GM12873 (cell line): ENCODE measurements at regions not wholly inside any gene's neighbourhood (a gene's known extent, or its start where the extent isn't known, plus 50 kb on each side); places are given as distances from the start of the nearest gene placed in this dataset.

Source experiments
- TF ChIP-seq, protein P1 (sequence below): IDR thresholded peaks from 2 replicates; pipeline ENCODE4 v1.5.1; 2012; ENCODE audit warnings: low read depth, mild to moderate bottlenecking, moderate library complexity, low read length, control low read depth; ENCODE audit not compliant: insufficient read depth; ENCODE audit errors: missing control alignments

DNA sequence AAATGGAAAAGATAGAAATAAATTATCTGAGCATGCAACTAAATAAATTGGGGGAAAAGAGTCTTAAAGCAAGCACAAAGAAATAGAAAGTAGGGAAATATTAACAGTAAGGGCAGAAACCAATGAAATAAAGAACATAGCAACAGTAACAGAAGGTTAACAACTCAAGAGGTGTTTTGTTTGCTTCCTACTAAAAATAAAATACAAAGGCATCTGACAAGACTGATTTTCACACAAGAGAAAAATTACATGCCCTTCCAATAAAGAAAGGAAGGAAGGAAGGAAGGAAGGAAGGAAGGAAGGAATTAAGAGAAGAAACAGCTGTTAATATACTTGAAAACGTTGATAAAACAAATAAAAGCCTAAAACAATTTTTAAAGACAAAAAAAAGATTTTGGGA lies 240.2 kb downstream of the SEC16B start:
- TF ChIP-seq, protein P1, sequence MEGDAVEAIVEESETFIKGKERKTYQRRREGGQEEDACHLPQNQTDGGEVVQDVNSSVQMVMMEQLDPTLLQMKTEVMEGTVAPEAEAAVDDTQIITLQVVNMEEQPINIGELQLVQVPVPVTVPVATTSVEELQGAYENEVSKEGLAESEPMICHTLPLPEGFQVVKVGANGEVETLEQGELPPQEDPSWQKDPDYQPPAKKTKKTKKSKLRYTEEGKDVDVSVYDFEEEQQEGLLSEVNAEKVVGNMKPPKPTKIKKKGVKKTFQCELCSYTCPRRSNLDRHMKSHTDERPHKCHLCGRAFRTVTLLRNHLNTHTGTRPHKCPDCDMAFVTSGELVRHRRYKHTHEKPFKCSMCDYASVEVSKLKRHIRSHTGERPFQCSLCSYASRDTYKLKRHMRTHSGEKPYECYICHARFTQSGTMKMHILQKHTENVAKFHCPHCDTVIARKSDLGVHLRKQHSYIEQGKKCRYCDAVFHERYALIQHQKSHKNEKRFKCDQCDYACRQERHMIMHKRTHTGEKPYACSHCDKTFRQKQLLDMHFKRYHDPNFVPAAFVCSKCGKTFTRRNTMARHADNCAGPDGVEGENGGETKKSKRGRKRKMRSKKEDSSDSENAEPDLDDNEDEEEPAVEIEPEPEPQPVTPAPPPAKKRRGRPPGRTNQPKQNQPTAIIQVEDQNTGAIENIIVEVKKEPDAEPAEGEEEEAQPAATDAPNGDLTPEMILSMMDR: no peak

DNA sequence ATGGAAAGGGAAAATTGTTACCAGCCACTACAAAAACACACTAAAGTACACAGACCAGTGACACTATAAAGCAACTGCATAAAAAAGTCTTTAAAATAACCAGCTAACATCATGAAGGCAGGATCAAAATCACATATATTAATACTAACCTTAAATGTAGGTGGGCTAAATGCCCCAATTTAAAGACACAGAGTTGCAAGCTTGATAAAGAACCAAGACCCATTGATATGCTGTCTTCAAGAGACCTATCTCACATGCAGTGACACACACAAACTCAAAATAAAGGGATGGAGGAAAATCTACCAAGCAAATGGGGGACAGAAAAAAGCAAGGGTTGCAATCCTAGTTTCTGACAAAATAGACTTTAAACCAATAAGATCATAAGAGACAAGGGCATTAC lies 246.3 kb downstream of the SEC16B start:
- TF ChIP-seq, protein P1: no peak

DNA sequence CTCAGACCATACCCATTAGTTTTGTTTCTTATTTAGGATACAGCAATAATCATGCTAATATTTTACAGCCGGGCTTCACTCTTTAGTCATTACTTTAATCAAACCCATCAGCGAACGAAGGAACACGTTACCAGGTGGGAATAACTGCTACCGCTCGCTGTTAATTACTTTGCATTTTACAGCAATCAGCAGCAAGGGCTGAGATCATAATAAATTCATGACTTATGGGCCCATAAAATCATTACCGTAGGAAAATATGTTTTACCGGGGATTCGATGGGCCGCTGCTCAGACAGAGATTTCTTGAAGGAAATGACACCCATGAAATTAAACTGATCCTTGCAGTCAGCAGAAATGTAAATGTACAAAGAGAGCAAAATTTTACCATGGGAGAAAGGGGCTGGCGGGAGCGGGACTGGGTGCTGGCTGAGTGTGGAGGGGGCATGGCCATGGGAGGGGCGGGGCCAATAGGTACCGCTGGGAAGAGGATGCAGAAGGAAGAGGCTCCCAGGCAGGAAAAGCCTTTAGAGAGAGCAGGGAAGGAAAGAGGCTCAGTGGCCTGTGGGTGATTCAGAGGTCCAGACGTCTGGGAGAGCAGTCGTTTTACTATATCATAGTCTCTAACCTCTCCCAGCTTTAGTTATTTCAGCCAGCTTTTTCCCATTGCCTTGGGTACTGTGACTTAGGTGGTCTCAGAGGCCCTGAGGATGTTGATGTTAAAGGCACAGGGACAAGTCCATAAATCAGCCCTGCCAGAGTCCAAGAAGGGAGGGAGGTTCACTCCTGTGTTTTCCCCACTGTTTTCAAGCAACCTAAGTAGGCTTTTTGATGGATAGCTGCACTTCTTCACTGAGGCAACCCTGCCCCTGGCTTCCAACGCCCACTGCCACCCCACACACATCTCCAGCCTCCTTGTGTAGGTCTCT lies 258.9 kb downstream of the SEC16B start:
- TF ChIP-seq, protein P1: no peak

DNA sequence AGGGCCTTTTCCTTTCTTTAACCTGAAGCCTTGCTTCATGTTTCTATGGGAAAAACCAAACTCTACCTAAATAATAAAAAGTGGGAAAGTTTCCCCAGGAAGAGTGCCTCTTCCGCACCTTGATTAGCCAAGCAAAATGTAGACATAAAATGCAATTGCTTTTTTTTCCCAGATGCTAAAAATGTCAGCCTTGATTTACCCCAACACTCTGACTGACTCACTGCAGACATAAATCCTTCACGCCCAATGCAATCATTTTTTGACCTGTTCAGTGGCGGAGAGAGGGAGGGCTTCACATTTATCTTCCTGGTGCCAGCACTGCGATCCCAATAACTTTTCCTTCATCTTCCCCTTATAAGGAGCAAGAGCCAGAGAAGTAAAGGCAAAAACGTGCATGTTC lies 261.5 kb downstream of the SEC16B start:
- TF ChIP-seq, protein P1: no peak

DNA sequence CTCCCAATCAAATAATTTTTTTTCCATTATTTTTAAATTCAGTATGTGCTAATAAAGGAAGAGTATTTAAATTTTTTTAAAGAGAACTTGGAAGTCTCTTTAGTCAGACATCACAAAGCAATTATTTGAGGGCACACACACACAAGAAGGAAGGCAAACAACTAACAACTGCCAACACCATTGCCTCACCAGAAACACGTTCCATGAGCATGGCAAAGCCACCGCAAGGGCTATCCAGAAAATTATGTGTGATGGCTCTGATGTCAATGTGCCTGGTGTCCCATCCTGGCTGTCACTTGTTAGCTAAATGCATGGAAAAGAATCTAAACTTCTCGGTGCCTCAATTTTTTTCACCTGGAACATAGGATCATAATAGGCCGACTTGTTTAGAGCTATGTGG lies 262.9 kb downstream of the SEC16B start:
- TF ChIP-seq, protein P1: no peak

DNA sequence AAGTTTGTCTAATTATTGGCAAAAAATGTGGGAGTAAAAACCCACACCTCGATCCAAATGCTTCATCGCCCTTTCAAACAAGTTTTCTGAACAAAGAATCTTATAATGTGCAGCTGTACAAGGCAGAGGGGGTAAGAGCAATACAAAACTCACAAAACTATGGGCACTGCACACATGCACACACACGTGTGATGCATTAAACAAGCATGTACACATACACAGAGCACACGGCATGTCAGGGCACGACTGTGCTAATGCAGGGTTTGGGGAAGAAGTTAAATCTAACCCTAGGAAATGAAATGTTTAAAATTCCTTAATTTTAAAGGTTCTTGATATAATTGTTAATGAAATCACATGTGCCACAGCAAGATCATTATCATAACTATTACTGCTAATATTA lies 264.0 kb downstream of the SEC16B start:
- TF ChIP-seq, protein P1: no peak

DNA sequence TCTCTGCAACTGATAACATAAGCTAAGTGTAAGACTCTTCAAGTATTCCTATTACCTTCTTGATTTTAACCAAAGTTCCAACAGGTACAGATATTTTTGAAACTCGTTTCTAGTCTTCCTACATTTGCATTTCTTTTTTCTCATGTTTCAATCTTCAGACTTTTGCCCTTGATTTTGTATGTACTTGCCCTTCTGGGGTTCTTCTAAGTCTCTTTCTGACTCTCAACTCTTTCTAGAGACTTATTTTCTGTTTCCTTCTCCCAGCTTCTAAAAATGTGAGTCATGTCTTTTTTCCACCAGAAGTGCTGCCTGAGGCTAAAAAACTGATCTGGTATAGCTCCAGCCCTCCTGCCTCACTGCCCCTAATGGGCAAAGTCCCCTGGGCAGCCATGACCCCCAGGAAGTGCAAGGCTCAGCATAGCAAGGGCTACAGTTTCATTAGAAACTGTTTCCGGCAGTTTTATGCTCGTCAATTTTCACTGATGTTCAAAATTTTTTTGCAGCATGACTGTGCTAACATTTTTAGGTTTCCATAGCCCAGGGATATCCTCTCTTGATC lies 265.9 kb downstream of the SEC16B start:
- TF ChIP-seq, protein P1: no peak
